Keratinocyte (primary cell): ENCODE measurements at regions not wholly inside any gene's neighbourhood (a gene's known extent, or its start where the extent isn't known, plus 50 kb on each side); places are given as distances from the start of the nearest gene placed in this dataset.

Experiments used
- CTCF ChIP-seq, 3 experiments: IDR thresholded peaks in 1 of 3; conservative IDR thresholded peaks in 1 of 3; optimal IDR thresholded peaks in 1 of 3; 2 replicates in 2 of 3; 3 replicates in 1 of 3; pipeline versions ENCODE3 to v1.5.1; 2011; ENCODE audit warnings: low read length in 3 of 3, mild to moderate bottlenecking in 3 of 3, moderate library complexity in 2 of 3, control low read depth in 1 of 3, inconsistent platforms in 1 of 3; ENCODE audit not compliant: insufficient read depth in 2 of 3; ENCODE audit errors: extremely low read depth in 1 of 3
- EZH2 ChIP-seq: IDR thresholded peaks from one replicate; pipeline ENCODE4 v1.6.1; 2012; ENCODE audit warnings: inconsistent platforms, mild to moderate bottlenecking, low read length, moderate library complexity

GRCh38 chr3:102038477-102039142 lies 189.3 kb downstream of the NFKBIZ start:
- TF ChIP-seq CTCF (optimal IDR thresholded peaks at IDR 0.05 in 1 of 3, IDR thresholded peaks at IDR 0.05 in 1 of 3, conservative IDR thresholded peaks at IDR 0.05 in 1 of 3; ENCODE audit: extremely low read depth in 1 of 3, insufficient read depth in 2 of 3, low read length in 3 of 3) (no peak), EZH2 (no peak)
